Stomach (tissue), 4 donors: ENCODE measurements at regions not wholly inside any gene's neighbourhood (a gene's known extent, or its start where the extent isn't known, plus 50 kb on each side); places are given as distances from the start of the nearest gene placed in this dataset.

Source experiments
- EP300 ChIP-seq: sonication (generic); formaldehyde crosslinking; IDR thresholded peaks from one replicate; pipeline ENCODE4 v1.6.1; 2017; ENCODE audit warnings: antibody characterized with exemption
- POLR2A ChIP-seq, 4 donors: fragments of 450-650 bp; IDR thresholded peaks; one replicate each; pipeline ENCODE4 v1.6.1; 2016; ENCODE audit warnings: antibody characterized with exemption in 4 of 4, control low read depth in 2 of 4, mild to moderate bottlenecking in 1 of 4, moderate library complexity in 1 of 4
- POLR2AphosphoS5 ChIP-seq, 3 donors: sonication (generic); formaldehyde crosslinking; IDR thresholded peaks; one replicate each; pipeline ENCODE4 v1.6.1; 2016; ENCODE audit warnings: antibody characterized with exemption in 3 of 3
- TF ChIP-seq, protein P1 (sequence below), 7 experiments: fragments of 450-650 bp in 4 of 7; fragments of 200-600 bp in 3 of 7; sonication (generic) in 3 of 7; IDR thresholded peaks; one replicate each; pipeline ENCODE4 v1.5.1; 2016 to 2019; ENCODE audit warnings: antibody characterized with exemption in 7 of 7, control low read depth in 2 of 7, mild to moderate bottlenecking in 1 of 7

DNA sequence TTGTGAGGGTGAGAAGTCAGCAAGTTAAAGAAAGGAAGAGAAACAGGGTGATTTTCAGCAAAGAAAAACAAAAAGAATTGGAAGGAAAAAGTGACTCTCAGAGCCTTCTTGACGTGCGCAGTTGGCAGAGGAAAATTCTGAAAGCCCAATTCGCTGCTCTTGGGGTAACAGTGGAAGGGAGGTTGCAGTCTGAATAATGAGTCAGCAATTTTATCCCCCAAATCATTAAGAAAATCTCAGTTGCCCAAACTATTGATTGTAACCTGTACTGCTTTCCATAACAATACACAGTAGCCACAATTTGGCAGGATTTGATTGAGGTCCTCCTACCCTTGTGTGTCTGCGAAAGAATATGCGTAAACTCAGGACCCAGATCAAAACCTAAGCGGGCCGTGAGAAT lies 309.1 kb downstream of the EMP1 start:
- TF ChIP-seq POLR2AphosphoS5 (IDR thresholded peaks at IDR 0.05) (no peak), EP300 (no peak), POLR2A (IDR thresholded peaks at IDR 0.05) (no peak)
- TF ChIP-seq, protein P1, sequence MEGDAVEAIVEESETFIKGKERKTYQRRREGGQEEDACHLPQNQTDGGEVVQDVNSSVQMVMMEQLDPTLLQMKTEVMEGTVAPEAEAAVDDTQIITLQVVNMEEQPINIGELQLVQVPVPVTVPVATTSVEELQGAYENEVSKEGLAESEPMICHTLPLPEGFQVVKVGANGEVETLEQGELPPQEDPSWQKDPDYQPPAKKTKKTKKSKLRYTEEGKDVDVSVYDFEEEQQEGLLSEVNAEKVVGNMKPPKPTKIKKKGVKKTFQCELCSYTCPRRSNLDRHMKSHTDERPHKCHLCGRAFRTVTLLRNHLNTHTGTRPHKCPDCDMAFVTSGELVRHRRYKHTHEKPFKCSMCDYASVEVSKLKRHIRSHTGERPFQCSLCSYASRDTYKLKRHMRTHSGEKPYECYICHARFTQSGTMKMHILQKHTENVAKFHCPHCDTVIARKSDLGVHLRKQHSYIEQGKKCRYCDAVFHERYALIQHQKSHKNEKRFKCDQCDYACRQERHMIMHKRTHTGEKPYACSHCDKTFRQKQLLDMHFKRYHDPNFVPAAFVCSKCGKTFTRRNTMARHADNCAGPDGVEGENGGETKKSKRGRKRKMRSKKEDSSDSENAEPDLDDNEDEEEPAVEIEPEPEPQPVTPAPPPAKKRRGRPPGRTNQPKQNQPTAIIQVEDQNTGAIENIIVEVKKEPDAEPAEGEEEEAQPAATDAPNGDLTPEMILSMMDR (IDR thresholded peaks at IDR 0.05), result no peak
